Thyroid gland (tissue), 4 donors: ENCODE measurements at regions not wholly inside any gene's neighbourhood (a gene's known extent, or its start where the extent isn't known, plus 50 kb on each side); places are given as distances from the start of the nearest gene placed in this dataset.

ENCODE experiments used
- POLR2A ChIP-seq, 2 donors: fragments of 450-650 bp; IDR thresholded peaks; one replicate each; pipeline ENCODE4 v1.6.1; 2017; ENCODE audit warnings: antibody characterized with exemption in 2 of 2, mild to moderate bottlenecking in 2 of 2, moderate library complexity in 1 of 2
- TF ChIP-seq, protein P1 (sequence below), 6 experiments: fragments of 200-600 bp in 3 of 6; fragments of 450-650 bp in 3 of 6; sonication (generic) in 3 of 6; IDR thresholded peaks; one replicate each; pipeline ENCODE4 v1.5.1; 2016 to 2019; ENCODE audit warnings: antibody characterized with exemption in 6 of 6, mild to moderate bottlenecking in 2 of 6, inconsistent platforms in 1 of 6, moderate library complexity in 1 of 6

DNA sequence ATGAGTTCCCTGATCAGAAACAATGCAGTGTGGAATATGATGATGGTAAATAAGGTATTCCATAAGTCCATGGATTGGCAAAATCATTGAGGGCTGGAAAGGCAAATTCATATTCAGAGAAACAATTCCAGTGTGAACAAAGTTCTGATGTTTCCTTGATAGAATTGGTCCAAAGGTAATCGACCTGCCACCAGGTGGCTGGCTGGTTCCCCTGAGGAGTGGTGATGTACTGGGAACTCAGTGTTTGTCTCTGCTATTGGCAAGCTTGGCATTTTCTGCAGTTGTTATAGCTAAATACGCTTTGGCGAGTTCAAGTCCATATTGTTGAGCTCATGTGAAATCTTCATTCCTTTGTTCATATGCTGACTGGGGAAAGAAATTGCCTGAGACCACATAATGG is 165.5 kb upstream of the PTGFR start:
- TF ChIP-seq POLR2A (IDR thresholded peaks at IDR 0.05) = no peak
- TF ChIP-seq, protein P1, sequence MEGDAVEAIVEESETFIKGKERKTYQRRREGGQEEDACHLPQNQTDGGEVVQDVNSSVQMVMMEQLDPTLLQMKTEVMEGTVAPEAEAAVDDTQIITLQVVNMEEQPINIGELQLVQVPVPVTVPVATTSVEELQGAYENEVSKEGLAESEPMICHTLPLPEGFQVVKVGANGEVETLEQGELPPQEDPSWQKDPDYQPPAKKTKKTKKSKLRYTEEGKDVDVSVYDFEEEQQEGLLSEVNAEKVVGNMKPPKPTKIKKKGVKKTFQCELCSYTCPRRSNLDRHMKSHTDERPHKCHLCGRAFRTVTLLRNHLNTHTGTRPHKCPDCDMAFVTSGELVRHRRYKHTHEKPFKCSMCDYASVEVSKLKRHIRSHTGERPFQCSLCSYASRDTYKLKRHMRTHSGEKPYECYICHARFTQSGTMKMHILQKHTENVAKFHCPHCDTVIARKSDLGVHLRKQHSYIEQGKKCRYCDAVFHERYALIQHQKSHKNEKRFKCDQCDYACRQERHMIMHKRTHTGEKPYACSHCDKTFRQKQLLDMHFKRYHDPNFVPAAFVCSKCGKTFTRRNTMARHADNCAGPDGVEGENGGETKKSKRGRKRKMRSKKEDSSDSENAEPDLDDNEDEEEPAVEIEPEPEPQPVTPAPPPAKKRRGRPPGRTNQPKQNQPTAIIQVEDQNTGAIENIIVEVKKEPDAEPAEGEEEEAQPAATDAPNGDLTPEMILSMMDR (IDR thresholded peaks at IDR 0.05) = no peak
